Fibroblast of skin of scalp (primary cell): ENCODE measurements at regions not wholly inside any gene's neighbourhood (a gene's known extent, or its start where the extent isn't known, plus 50 kb on each side); places are given as distances from the start of the nearest gene placed in this dataset.
"Not testable (repeated sequence)": the region's sequence is repeated elsewhere in the genome, so short reads cannot be mapped to it uniquely, and the experiment has no call there.

Experiments used
- DNase-seq: peaks from one replicate; pipeline ENCODE4 v3.0.0-alpha.2; 2013

DNA sequence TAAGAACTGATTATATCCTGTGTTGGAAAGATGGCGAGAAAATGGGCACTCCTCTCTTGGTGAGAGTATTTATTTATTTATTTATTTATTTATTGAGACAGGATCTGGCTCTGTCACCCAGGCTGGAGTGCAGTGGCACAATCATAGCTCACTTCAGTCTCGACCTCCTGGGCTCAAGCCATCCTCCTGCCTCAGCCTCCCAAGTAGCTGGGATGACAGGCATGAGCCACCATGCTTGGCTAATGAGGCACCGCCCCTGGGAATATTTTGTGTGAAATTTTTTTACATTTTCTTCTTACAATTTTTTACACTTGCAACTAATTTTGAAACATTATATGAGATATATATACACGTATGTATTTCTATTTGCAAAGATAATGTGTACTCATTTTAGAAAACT, 150.5 kb upstream of the PRR20G start:
- no peak for DNase-seq

DNA sequence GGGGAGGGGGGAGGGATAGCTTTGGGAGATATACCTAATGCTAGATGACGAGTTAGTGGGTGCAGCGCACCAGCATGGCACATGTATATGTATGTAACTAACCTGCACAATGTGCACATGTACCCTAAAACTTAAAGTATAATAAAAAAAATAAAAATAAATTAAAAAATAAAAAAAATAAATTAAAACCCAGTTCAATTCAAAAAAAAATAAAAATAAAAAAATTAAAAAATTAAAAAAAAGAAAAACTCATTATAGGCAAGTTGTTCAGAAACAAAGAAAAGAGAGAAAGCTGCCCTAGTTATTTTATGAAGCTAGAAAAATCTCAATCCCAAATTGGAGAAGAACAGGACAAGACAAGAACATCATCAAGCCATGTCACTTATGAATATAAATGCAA, 147.5 kb upstream of the PRR20G start:
- DNase-seq, result not testable (repeated sequence)

DNA sequence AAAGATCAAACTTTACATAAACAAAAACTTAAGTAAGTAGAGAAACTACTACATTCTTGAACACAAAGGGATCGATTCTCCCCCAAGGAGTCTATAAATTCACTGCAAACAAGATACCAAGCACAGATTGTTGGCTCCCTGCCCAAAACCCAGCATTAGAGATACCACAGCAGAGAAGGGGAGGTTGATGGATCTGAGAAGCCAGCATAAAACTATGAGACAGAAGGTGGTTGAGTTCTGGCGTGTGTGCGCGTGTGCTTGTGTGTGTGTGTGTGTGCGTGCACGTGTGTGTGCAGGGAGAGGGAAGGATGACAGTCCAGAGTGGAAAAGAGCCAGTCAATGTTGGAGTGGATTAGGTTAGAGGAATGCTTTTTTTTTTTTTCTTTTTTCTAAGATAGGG, 143.2 kb upstream of the PRR20G start:
- DNase-seq, result no peak

DNA sequence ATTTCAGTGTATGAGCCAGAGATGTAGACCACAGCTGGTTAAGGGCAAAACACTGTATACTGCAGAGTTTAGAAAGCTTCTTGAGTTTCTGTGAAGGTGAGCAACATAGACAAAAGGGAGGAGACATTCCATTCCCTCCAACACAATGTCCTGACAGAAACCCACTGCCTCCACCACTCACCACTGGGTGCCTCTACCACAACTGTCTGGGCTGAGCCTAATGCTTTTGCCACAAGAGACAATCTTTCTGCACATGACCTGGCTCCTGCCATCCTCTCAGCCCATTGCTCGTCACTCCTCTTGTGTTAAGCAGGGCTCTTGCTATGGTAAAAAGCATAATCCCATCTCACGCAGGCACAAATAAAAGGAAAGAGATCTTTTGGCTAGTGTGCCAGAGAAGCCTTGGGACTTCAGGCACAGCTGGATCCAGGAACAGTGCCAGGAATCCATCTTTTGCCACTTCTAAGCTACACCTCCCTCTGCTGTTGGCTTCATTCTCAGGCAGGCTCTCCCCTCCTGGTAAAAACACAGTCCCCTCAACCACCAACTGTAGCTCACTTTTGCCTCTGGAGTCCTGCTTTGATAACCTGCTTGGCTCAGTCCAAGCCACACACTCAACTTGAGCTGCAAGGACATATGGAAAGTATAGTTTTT, 140.6 kb upstream of the PRR20G start:
- DNase-seq, result peak; percentile 6

DNA sequence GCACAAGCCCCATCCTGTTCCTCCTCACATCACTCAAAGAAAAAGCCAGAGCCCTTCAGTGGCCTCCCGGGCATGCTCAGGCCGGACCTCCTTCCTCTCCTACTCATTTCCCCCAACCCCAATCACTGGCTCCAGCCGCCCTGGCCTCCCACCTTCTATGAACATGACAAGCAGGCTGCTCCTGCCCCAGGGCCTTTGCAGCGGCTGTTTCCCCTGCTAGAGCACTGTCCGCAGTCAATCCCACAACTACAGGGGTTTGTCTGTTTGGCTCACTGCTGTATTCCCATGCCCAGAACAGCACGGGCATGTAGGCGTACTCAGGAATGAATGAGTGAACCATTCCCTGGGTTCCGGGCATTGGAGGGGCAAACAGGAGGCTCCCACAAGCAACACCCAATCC, 139.8 kb upstream of the PRR20G start:
- DNase-seq, result no peak

DNA sequence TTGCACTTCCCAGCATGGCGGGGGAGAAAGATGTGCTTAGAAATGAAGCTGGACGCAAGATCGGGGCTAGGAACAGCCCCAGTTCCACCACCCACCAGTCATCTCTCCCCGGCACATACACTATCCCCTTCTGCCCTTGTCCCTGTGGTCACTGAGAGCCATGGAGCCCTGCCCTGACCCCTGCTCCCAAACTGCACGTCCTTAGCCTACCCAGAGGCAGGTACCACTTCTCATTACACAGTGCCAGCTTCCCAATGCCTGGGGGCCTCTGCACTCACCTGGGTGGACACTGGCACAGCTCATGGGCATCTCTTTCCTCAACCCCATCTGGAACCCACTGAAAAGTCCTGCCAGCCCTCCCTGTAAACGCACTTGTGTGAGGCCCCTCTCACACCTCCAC, 139.3 kb upstream of the PRR20G start:
- no peak for DNase-seq

DNA sequence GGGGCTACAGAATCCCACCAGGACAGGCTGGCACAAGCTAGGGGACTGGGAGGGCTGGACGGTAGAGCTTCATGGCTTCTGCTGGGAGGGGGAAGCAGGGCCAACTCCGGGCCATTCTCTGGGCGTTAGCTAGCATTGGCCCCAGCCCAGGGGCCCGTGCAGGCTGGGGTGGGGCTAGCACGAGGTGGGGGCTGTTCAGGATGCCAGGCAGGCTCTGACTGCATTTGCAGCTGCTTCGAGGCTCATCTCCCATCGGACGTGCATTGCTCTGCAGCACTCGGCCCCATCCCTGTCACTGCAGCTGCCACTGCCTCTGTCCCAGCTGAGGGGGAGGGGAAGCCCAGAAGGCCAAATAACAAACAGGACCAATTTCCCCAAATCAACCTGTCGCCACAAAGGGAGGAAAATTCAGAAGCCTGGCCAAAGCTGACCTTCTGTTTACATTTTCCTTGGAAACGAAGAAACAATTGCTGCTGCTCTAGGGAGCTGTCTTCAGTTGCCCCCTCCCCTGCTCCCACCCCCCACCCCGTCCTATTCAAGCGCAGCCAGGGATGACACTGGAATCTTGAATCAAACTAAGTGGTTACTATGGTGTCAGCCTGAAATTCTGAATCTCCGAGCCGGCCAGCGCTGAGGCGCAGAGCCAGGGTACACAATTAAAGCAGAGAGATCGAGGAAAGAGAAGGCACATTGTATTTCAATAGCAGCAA, 138.8 kb upstream of the PRR20G start:
- DNase-seq, result no peak

DNA sequence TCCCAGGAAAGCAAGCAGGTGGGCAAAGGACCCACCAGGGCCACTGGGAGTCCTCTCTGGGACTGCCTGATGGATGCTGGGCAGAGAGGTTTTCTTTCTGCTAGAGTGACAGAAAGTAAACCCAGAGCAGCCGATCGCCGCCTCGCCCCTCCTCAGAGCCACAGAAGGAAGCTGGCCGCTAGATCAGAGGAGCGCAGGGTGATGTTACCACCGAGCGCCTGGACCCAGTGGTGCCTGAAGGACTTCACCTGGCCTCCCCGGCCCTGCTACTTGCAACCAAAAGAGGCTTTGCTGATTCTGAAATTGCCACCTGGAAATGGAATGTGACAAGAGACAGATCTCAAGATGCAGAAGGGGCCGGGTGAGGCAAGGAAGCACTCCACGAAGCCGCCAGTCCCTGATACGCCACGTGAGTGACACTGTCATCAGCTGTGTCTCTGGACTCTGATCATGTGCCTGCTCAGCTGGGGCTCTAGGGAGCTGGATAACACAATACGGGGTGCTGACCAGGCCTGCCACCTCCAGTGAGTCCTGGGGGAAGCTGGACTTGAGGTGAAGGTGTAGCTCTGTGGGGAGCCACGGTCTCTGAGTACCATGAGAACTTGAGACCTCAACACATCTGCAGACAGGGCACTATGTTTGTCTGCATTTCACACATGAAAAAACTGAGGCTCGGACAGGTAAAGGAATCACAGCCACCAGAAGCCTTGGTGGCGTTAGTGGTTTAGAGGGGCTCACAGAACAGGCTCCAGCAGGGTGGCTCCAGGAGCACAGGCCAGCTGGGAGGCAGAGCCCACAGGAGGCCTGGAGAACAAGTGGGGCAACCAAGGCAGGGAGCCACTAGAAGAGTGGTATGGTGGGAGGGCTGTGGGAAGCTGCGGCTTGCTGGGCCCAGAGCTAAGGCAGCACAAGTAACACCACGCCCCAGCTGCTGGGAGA, 137.9 kb upstream of the PRR20G start:
- DNase-seq, result no peak

DNA sequence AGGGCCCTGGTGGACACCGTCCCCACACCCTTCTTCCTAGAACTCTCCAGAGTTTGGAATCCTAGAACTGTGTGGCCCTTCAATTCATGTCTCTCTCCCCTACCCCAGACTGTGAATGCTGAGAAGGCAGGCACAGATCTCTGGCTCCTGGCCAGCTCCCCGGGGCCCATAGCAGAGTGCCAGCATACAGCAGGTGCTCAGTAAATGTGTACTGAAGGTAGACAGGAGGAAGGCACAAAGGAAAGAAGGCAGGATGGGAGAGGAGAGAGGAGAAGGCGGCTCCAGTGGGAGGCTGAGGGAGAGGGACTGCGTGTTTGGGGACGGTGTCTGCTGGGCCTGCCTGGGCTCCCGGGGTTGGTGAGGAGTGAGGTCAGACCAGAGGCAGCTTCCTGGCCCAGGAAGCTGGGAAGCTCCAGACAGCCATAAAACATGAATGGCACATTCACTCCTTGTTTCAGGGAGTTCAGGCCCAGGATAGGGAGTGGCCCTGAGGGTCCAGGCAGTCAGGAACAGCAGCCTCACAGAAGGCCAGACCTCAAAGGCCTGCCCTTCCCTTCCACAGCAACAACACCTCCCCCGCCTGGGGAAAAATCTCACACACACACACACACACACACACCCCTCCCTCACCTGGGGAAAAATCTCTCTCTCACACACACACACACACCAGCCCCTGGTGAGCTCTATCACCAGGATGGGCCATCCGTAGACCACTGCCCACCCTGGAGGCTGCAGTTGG, 137.1 kb upstream of the PRR20G start:
- DNase-seq, result no peak

DNA sequence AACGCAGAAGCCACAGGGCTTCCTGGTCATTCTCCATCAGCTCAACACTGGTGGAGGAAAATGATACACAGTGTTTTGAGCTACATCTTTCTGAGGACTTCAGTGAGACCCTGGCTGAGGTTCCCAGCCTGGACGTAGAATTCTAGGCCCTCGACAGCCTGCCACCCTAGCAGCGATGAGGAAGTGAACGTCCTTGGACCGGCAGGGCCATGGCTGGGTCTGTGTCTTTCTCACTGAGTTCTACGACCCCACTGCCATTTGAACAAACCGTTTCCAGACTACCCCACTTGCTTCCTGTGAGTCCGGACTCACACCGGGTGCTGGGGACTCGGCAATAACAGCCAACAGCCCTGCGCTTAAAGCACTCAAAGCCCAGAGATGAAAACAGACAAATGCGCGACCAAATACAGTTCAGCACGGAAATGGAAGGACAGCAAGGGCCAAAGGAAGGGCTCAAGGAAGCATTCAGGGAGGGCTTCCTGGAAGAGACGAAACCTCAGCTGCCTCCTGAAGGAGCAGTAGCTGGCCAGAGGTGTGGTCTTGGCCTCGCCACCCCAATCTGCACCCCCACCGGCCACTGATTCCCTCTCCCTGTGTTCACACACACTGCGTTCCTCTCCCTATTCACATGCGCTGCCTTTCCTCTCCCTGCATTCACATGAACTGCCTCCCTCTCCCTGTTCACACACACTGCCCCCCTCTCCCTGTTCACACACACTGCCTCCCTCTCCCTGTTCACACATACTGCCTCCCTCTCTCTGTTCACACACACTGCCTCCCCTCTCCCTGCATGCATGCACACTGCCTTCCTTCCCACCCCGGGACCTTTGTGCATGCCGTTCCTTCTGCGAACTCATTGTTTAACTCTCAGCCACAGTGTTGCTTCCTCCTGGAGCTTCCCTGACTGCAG, 136.3 kb upstream of the PRR20G start:
- DNase-seq, result no peak

DNA sequence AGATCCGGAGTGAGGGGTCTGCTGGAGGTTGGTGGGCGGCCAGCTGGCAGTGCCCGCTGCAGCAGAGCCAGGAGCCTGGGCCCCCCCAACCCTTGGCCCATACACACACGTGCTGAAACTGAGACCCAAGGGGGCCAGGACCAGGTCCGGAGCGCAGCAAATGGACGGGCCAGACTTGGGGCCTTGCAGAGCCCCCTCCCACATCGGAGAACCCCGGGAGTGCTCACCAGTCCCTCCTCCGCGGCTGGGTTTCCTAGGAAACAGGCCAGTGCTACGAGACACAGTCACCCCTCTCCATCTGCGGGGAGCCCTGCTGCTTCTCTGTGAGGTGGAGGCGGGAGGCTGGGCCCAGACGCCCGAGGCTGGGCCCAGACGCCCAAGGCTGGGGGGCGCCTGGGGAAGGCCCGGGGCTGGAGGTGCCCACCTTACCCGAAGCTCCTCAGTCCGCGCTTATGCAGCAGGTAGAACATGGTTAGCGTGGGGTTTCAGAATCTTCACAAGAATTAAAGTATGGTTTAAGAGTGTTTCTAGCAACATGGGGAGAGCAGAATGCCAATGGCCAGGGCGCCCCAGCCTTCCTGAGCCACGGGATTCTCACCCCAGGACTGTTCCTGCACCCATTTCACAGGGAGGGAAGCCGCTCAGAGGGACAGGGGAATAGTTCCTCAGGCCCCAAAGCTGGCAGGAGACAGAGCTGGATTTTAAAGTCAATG, 135.0 kb upstream of the PRR20G start:
- no peak for DNase-seq

DNA sequence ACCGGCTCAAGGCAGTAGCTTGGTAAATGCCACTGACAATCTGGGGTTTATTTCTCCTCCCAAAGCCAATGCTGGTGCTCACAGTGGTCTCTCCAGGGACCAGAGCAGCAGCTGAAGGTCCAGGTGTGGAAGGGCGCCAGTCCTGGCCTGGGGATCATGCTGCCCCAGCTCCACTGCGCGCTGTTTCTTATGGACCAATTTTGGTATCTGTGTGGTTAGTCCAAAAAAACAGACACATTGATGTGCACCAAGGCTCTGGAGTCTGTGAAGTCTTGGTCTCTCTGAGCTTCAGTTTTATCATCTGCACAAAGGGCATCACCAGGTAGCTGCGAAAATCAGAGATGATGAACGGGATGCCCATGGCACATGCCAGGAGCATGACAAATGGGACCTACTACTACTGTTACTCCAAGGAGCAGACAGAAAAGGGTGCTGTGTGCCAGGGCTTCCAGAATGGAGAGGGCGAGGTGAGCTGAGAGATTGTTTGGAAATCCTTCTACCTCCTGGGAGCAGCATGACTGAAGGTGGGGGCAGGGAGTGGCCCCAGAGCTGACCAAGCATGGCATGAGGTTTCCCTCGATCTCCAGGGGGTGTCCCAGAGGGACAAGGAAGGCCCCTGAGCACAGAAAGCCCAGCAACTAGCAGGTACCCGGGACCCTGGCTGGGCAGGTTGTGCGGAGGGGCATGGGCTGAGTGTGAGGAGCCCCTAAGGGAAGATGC, 134.3 kb upstream of the PRR20G start:
- DNase-seq, result no peak

DNA sequence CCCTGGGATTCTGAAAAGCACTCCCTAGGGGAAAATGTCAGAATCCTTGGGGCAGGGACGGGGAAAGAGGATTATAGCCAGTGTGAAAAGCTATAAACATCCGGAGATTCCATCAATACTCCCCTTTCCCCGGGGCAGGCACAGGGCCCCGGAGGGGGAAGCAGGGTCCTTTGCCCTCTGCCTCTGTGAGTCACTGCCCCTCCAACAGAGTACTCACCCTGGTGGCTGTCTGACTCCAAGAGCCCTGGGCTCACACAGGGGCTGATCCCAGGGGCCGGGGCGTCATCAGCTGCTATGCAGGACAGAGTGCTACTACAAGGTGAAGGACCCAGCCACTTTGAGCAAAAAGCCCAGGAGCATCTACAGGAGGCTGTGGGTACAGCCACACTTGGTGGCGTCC, 133.0 kb upstream of the PRR20G start:
- no peak for DNase-seq

DNA sequence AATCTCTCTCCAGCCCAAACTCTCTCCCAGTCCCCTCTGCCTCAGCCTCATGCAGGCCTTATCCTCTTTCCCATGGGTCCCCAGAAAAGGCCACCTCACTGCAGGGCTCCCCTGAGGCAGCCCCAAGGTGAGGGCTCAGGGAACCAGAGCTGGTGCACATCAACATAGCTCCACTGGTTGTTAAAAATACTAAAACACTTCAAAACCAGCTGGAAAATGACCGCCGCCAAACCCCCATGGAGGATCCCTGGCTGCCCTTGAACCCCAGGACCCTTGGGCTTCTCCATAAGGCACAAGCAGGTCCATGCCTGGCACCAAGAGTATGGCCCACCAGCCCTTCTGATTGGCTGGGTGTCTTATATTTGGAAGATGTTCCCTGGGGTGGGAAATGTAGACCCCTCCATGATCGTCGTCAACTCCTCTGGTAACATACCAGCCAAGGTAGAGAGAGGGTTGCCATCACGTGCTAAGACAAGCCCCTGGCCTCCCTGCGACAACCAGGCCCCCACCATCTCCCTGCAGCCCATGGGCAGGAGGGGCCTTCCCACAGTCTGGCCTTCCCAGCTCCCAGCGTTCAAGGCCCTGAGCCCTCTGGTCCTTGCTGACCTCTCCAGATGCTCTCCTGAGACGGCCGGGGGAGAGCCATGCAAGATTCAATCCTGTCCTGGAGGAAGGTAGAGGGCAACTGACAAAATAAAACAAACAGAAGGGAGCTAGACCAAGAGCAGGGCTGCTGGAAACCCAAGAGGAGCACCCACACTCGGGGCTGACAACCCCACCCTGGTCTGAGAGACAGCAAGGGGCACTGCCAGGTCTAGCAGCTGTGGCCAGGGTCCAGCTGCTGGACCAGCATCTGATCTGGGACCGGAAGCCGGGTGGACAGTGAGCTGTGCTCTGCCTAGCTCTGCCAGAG, 132.1 kb upstream of the PRR20G start:
- DNase-seq, result no peak

DNA sequence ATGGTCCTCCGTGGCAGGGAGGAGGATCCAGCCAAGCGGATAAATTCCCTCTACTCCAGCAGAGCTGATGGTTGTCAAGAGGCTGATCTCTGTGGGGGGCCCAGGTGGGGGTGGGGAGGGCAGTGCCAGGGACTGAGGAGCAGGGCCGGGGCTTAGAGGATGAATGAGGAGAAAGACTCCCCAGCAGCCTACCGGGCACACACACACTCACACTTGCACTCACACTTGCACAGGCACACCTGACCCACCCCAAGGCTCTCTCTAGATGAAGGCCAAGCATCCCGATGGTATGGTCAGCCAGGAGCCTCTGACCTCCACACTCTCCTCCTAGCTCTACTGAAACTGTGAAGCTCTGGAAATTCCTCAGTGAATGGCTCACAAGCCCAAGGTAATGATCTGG, 131.3 kb upstream of the PRR20G start:
- DNase-seq, result no peak

DNA sequence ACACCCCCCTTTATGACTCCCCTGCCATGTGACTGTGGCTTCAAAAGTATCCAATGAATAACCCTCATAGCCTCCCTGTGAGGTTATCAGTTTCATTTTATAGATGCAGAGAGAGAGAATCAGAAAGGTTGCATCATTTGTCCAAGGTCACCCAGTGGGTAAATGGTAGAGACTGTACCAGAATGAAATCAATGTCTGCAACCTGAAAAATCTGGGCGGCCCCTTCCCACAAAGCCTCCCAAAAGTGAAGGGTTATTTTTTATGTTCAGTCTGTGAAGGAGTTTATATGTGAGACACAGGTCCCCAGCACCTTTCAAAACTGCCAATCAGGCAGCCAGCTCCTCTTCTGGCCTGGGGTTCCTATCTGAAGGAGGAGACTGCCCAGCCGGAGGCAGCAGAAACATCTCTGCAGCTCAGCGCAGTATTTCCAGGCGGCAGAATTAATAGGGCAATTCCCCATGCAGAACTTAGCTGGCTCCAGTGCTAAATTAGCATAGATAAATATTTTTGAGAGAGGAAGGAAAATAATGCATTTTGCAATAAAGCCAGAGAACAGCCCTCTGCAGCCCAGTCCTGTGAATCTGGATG, 130.8 kb upstream of the PRR20G start:
- no peak for DNase-seq

DNA sequence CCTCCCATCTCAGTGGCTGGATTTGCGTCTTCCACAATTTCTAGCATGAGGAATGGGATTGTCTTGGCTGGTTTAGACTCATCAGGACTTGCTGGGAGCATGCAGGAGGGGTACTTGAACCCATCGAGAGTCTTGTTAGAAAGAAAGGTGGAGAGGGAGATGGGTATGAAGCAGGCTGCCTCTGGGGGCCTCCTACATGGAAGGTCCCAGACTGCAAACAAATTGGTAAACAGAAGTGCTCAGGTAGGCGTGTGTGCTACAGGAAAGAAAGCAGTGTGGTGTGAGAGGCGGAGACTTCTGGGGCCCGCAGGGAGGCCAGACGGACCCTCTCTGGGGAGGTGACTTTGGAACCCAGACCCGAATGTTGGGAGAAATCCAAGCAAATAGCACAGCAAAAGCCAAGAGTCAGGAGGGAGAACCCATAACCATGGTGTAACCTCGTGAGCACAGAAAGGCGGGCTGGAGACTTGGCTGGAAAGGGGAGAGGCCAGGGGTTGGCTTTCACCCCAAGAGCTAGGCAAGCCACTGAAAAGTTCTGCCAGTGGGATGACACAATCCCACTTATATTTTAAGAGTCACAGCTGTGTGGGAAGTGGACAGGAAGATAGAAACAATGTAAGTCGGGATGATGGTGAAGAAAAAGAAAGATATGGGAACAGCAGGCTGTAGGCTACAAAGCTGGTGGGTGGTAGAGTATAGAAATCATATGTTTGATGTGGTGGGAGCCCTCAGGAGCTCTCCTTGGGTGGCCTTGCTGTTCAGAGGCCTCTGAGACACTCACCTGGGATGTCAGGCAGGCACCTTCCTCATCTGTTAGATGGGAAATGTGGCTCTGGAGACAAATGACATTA, 130.1 kb upstream of the PRR20G start:
- DNase-seq, result no peak

DNA sequence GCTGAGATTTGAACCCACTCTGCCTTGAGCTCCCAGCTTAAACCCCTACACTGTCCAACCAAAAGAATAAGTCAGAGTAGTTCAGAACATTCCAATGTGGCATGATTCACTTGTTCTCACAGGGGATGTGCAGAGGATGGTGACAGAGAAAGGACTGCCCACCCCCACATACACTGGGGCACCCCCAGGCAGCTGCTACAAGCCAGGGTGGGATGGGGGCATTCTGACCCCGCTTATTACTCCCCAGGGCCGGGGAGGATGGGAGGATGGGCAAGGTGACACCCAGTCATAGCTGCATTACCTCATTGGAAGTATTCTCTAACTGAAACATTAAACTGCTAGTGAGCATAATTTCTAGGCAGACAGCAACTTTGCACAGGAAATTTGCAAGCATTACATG, 126.0 kb upstream of the PRR20G start:
- DNase-seq, result no peak
